Smooth muscle cell (in vitro differentiated cells): ENCODE measurements at regions not wholly inside any gene's neighbourhood (a gene's known extent, or its start where the extent isn't known, plus 50 kb on each side); places are given as distances from the start of the nearest gene placed in this dataset.

Experiments used
- DNase-seq: peaks from one replicate; lab custom pipeline; 2025; ENCODE audit not compliant: unreplicated experiment; lab: John Stamatoyannopoulos, UW
- H2AFZ ChIP-seq: fragments of 200-600 bp; sonication (generic); 2 replicates; pipeline ENCODE4 v1.6.0; 2016; ENCODE audit warnings: antibody characterized with exemption, low read depth, mild to moderate bottlenecking
- H3F3A ChIP-seq: fragments of 200-600 bp; sonication (generic); 2 replicates; pipeline ENCODE4 v1.6.0; 2017; ENCODE audit warnings: antibody characterized with exemption, low read depth
- H3K27ac ChIP-seq: fragments of 200-600 bp; sonication (generic); 2 replicates; pipeline ENCODE4 v1.5.1; 2016; ENCODE audit warnings: low read depth, mild to moderate bottlenecking
- H3K27me3 ChIP-seq: fragments of 200-600 bp; sonication (generic); 2 replicates; pipeline ENCODE4 v1.6.1; 2016; ENCODE audit warnings: low read depth, mild to moderate bottlenecking
- H3K36me3 ChIP-seq: fragments of 200-600 bp; sonication (generic); 2 replicates; pipeline ENCODE4 v1.5.1; 2016; ENCODE audit warnings: low read depth
- H3K4me1 ChIP-seq: fragments of 200-600 bp; sonication (generic); 2 replicates; pipeline ENCODE4 v1.5.1; 2016; ENCODE audit warnings: low read depth
- H3K4me2 ChIP-seq: fragments of 200-600 bp; sonication (generic); 2 replicates; pipeline ENCODE4 v1.6.0; 2016; ENCODE audit warnings: mild to moderate bottlenecking
- H3K4me3 ChIP-seq: fragments of 200-600 bp; sonication (generic); 2 replicates; pipeline ENCODE4 v1.5.1; 2016; ENCODE audit warnings: mild to moderate bottlenecking
- H3K79me2 ChIP-seq: fragments of 200-600 bp; sonication (generic); 2 replicates; pipeline ENCODE4 v1.6.0; 2016; ENCODE audit warnings: low read depth, mild to moderate bottlenecking
- H3K9ac ChIP-seq: fragments of 200-600 bp; sonication (generic); 2 replicates; pipeline ENCODE4 v1.6.0; 2016; ENCODE audit warnings: low read depth
- H3K9me3 ChIP-seq: fragments of 200-600 bp; sonication (generic); replicated peaks from 2 replicates; pipeline ENCODE4 v1.5.1; 2016; ENCODE audit warnings: low read depth
- H4K20me1 ChIP-seq: fragments of 200-600 bp; sonication (generic); 2 replicates; pipeline ENCODE4 v1.6.0; 2016; ENCODE audit warnings: low read depth
- WGBS: methylation state at CpG from one replicate; pipeline ENCODE4 v1.1.7; 2016; ENCODE audit warnings: low lambda C conversion rate; 5-methylcytosine and 5-hydroxymethylcytosine counted together
- TF ChIP-seq, protein P1 (sequence below): fragments of 200-600 bp; sonication (generic); IDR thresholded peaks from 2 replicates; pipeline ENCODE4 v1.5.1; 2017; ENCODE audit warnings: borderline replicate concordance, mild to moderate bottlenecking, antibody characterized with exemption; ENCODE audit not compliant: insufficient read depth, poor library complexity, severe bottlenecking

DNA sequence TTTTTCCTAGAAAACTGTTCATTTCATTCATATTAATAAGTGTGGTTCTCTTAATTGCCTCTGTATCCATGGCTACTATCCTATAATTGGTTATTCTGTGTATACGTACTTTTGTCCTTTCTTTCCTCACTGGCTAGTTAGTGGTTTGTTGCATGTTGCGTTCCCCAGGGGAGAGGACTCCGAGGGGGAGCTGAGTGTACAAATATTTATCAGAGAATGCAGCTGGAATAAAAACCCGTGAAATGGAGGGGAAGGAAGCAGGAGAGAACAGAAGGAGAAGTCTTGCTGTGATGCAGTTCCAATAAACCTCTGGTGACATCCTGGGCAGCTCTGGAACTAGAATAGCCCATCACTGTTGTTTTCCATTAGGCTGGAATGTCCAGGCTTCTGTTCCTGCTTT, 117.1 kb upstream of the RGS6 start:
- H3K9me3 ChIP-seq = no peaks in the 10 kb centered on the region
- no peak overlapping the region for H3K4me3 ChIP-seq
- no peak overlapping the region for H3K4me2 ChIP-seq
- no peaks in the 10 kb centered on the region for H3F3A ChIP-seq
- no peak overlapping the region for H2AFZ ChIP-seq
- H3K9ac ChIP-seq = no peak overlapping the region
- TF ChIP-seq, protein P1, sequence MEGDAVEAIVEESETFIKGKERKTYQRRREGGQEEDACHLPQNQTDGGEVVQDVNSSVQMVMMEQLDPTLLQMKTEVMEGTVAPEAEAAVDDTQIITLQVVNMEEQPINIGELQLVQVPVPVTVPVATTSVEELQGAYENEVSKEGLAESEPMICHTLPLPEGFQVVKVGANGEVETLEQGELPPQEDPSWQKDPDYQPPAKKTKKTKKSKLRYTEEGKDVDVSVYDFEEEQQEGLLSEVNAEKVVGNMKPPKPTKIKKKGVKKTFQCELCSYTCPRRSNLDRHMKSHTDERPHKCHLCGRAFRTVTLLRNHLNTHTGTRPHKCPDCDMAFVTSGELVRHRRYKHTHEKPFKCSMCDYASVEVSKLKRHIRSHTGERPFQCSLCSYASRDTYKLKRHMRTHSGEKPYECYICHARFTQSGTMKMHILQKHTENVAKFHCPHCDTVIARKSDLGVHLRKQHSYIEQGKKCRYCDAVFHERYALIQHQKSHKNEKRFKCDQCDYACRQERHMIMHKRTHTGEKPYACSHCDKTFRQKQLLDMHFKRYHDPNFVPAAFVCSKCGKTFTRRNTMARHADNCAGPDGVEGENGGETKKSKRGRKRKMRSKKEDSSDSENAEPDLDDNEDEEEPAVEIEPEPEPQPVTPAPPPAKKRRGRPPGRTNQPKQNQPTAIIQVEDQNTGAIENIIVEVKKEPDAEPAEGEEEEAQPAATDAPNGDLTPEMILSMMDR = no peak
- WGBS = 88% methylated on average over 4 of the region's 4 CpGs
- H3K79me2 ChIP-seq = no peaks in the 10 kb centered on the region
- no peaks in the 10 kb centered on the region for H3K4me1 ChIP-seq
- H3K36me3 ChIP-seq = no peaks in the 10 kb centered on the region
- no peaks in the 10 kb centered on the region for H3K27me3 ChIP-seq
- DNase-seq = no peak
- H3K27ac ChIP-seq = no peak overlapping the region
- H4K20me1 ChIP-seq = no peaks in the 10 kb centered on the region

DNA sequence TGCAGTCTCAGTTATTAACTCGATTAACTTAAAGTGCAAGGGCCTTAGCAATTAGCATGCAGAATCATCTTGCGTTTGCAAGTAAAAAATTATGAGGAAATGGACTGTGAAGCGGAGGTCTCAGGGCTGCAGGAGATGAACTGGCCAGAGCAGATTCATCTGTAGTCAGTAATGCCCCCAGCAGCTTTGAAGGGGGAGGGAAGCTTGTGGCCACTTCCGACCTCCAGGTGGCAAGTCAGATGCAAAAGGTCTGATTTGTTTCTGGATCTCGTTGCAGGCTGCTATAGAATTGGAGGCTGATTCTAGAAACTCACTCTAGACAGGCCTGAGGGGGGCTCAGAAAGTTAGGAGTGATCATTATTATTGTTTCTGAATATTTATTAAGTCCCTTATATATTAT, 107.4 kb upstream of the RGS6 start:
- Histone ChIP-seq H3K4me2 (no peak overlapping the region), H3K79me2 (no peaks in the 10 kb centered on the region), H3K27me3 (no peaks in the 10 kb centered on the region), H3F3A (no peaks in the 10 kb centered on the region), H3K36me3 (no peaks in the 10 kb centered on the region), H2AFZ (no peak overlapping the region), H3K9me3 (no peaks in the 10 kb centered on the region), H3K4me3 (no peak overlapping the region), H3K4me1 (no peaks in the 10 kb centered on the region), H3K27ac (no peak overlapping the region), H3K9ac (no peak overlapping the region), H4K20me1 (no peaks in the 10 kb centered on the region)
- TF ChIP-seq, protein P1 = no peak
- no peak for DNase-seq
- 75% methylated on average over 5 of the region's 5 CpGs for WGBS

DNA sequence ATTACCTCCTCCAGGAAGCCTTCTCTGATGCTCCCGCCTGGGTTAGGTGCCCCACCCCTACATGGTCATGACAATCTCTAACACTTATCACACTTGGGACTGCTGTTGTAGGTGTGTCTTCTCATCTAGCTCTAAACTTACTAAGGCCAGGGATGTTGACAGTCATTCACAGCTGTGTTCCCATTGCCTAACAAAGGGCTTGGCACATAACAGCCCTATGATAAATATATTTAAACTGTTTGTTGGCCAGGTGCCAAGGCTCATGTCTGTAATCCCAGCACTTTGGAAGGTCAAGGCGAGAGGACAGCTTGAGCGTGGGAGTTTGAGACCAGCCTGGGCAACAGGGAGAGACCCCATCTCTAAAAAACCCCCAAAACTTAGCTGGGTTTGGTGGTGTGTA, 98.8 kb upstream of the RGS6 start:
- Histone ChIP-seq H3F3A (no peaks in the 10 kb centered on the region), H3K9ac (no peak overlapping the region), H3K79me2 (no peaks in the 10 kb centered on the region), H3K4me1 (no peaks in the 10 kb centered on the region), H3K27me3 (no peaks in the 10 kb centered on the region), H4K20me1 (no peaks in the 10 kb centered on the region), H3K4me3 (no peak overlapping the region), H3K36me3 (no peaks in the 10 kb centered on the region), H3K27ac (no peak overlapping the region), H2AFZ (no peak overlapping the region), H3K9me3 (no peaks in the 10 kb centered on the region), H3K4me2 (no peak overlapping the region)
- 94% methylated on average over 3 of the region's 3 CpGs for WGBS
- TF ChIP-seq, protein P1 = no peak
- no peak for DNase-seq

DNA sequence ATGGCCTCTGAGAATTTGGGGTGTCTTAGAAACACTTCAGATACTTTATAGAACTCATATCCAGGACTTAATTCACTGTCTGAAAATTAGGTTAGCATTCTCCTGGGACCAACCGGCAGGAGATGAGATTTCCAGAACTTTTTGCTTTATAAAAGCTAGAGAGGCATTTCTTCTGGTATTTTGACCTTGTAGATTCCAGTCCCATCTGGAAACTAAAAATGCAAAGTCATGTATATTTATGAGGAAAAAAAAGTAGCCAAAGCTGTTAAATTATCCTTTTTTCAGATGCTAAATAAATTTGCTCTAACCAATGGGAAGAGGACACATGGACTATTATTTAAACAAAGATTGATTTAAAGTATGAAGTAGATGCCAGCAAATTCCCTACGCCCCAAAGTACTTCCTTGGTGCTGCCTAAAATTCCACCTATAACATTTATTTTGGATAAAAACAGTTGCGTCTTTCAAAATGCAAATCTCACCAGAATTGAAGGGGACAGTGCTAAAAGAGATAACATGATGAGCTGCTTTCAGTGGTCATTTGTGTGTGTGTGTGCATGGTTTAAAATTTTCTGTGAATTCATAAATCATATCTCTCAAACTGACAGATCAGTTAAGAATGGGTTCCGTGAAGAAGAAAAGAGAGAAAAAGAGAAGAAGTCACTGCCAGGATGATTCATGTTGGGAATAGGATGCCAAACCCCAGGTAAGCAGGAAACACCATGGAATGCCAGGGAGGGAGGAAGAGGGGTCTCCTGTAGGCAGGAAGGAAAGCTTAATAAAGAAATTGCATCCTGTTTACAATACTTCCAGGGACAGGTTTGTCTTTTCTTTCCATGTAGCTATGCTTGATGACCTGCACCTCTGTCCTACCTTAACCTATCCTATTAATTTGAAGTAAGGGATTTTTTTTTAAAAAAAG, 97.7 kb upstream of the RGS6 start:
- Histone ChIP-seq H3K4me1 (no peaks in the 10 kb centered on the region), H3K4me3 (no peak overlapping the region), H3K4me2 (no peak overlapping the region), H3K9ac (no peak overlapping the region), H3F3A (no peaks in the 10 kb centered on the region), H3K36me3 (no peaks in the 10 kb centered on the region), H4K20me1 (no peaks in the 10 kb centered on the region), H3K79me2 (no peaks in the 10 kb centered on the region), H3K27me3 (no peaks in the 10 kb centered on the region), H3K9me3 (no peaks in the 10 kb centered on the region), H2AFZ (no peak overlapping the region), H3K27ac (no peak overlapping the region)
- no peak for DNase-seq
- TF ChIP-seq, protein P1 = no peak
- WGBS = 88% methylated on average over 4 of the region's 4 CpGs
